A549 (cell line): ENCODE measurements at regions not wholly inside any gene's neighbourhood (a gene's known extent, or its start where the extent isn't known, plus 50 kb on each side); places are given as distances from the start of the nearest gene placed in this dataset.

Experiments
- ATAC-seq, 2 experiments: fragments of 200-7000 bp in 1 of 2; fragments of >200 bp in 1 of 2; cut with Nextera tagmentation in 1 of 2; cut with Tn5 transposase in 1 of 2; 3 replicates each; pipeline versions ENCODE4 v1.8.0 to v1.9.1; 2018 to 2020; ENCODE audit warnings: mild to moderate bottlenecking in 1 of 2, moderate library complexity in 1 of 2
- CTCF ChIA-PET: fragments of 300-600 bp; sonication (Branson Sonifier 250); formaldehyde crosslinking; extraction: SDS; loops from one replicate; lab custom pipeline; 2021; ENCODE audit warnings: antibody characterized with exemption, inconsistent platforms; lab: Yijun Ruan, JAX
- POLR2A ChIA-PET: fragments of 350-600 bp; formaldehyde crosslinking; extraction: SDS; loops from one replicate; lab custom pipeline; 2021; ENCODE audit warnings: antibody characterized with exemption, inconsistent platforms; lab: Yijun Ruan, JAX
- DNase-seq, 2 experiments: peaks; one replicate each; pipeline versions ENCODE4 v3.0.0 to v3.0.0-alpha.2; 2011 to 2016; ENCODE audit warnings: low read depth in 1 of 2, low spot score in 1 of 2
- FAIRE-seq: peaks from 2 replicates; lab custom pipeline; 2011; peaks lifted over from hg19 to GRCh38; lab: Jason Lieb, UNC
- H3K27ac ChIP-seq, 2 experiments: fragments of >200 bp; sonication (Bioruptor Twin); formaldehyde crosslinking; 3 replicates each; pipeline ENCODE4 v1.5.1; 2016 to 2017
- H3K4me1 ChIP-seq: fragments of >200 bp; sonication (Bioruptor Twin); formaldehyde crosslinking; 3 replicates; pipeline ENCODE4 v1.6.1; 2016
- H3K4me2 ChIP-seq: fragments of >200 bp; sonication (Bioruptor Twin); formaldehyde crosslinking; 3 replicates; pipeline ENCODE4 v1.6.1; 2016
- H3K4me3 ChIP-seq: fragments of >200 bp; sonication (Bioruptor Twin); formaldehyde crosslinking; 3 replicates; pipeline ENCODE4 v1.5.1; 2016
- H3K9me3 ChIP-seq: fragments of >200 bp; sonication (Bioruptor Twin); formaldehyde crosslinking; 3 replicates; pipeline ENCODE4 v1.6.1; 2016
- ATOH8 ChIP-seq: fragments of 250-450 bp; sonication (Bioruptor Pico); IDR thresholded peaks from 2 replicates; pipeline ENCODE4 v1.5.0; 2020; ENCODE audit warnings: low read depth, mild to moderate bottlenecking, moderate library complexity
- BCL3 ChIP-seq: fragments of >200 bp; sonication (Bioruptor Twin); formaldehyde crosslinking; IDR thresholded peaks from 3 replicates; pipeline ENCODE4 v1.6.1; 2016
- EHMT2 ChIP-seq: fragments of 200-600 bp; sonication (generic); IDR thresholded peaks from 2 replicates; pipeline ENCODE4 v1.6.1; 2016; ENCODE audit warnings: antibody characterized with exemption, low read depth, mild to moderate bottlenecking, moderate library complexity
- ESRRA ChIP-seq: fragments of 150-350 bp; IDR thresholded peaks from 2 replicates; pipeline ENCODE4 v1.6.1; 2014; ENCODE audit warnings: mild to moderate bottlenecking, low read length, borderline replicate concordance
- GATA3 ChIP-seq: IDR thresholded peaks from 2 replicates; pipeline ENCODE4 v1.6.1; 2012; ENCODE audit warnings: borderline replicate concordance
- HEYL ChIP-seq: fragments of 250-450 bp; sonication (Bioruptor Pico); IDR thresholded peaks from 2 replicates; pipeline ENCODE4 v1.8.0; 2021; ENCODE audit warnings: mild to moderate bottlenecking, moderate library complexity
- HMGXB4 ChIP-seq: fragments of 250-450 bp; sonication (Bioruptor Pico); IDR thresholded peaks from 2 replicates; pipeline ENCODE4 v1.5.0; 2021; ENCODE audit warnings: mild to moderate bottlenecking, moderate library complexity, borderline replicate concordance
- HOXB13 ChIP-seq: fragments of 250-450 bp; sonication (Bioruptor Pico); IDR thresholded peaks from 2 replicates; pipeline ENCODE4 v1.5.0; 2020; ENCODE audit warnings: low read depth, mild to moderate bottlenecking, moderate library complexity
- HOXB5 ChIP-seq: fragments of 250-450 bp; sonication (Bioruptor Pico); IDR thresholded peaks from 2 replicates; pipeline ENCODE4 v1.5.0; 2020; ENCODE audit warnings: mild to moderate bottlenecking, moderate library complexity
- JUN ChIP-seq, 2 experiments: fragments of >200 bp; sonication (Bioruptor Twin); formaldehyde crosslinking; IDR thresholded peaks; 2 replicates in 1 of 2; 3 replicates in 1 of 2; pipeline ENCODE4 v1.6.1; 2016 to 2017
- JUNB ChIP-seq: fragments of >200 bp; sonication (Bioruptor Twin); formaldehyde crosslinking; IDR thresholded peaks from 2 replicates; pipeline ENCODE4 v1.6.1; 2016
- MAFK ChIP-seq: fragments of 450-650 bp; IDR thresholded peaks from 2 replicates; pipeline ENCODE4 v1.6.1; 2014; ENCODE audit not compliant: partially characterized antibody
- NPAS2 ChIP-seq: fragments of 250-450 bp; sonication (Bioruptor Pico); IDR thresholded peaks from 2 replicates; pipeline ENCODE4 v1.8.0; 2022; ENCODE audit warnings: mild to moderate bottlenecking, moderate library complexity, borderline replicate concordance
- PHF8 ChIP-seq: fragments of 200-600 bp; sonication (generic); IDR thresholded peaks from 2 replicates; pipeline ENCODE4 v1.6.1; 2016; ENCODE audit warnings: low read depth, mild to moderate bottlenecking, antibody characterized with exemption, moderate library complexity, borderline replicate concordance
- POLR2AphosphoS2 ChIP-seq: conservative IDR thresholded peaks from 2 replicates; pipeline ENCODE4 v1.6.1; 2012; ENCODE audit warnings: low read length, improper control_type of control experiment, inconsistent platforms
- RARB ChIP-seq: fragments of 250-450 bp; sonication (Bioruptor Pico); IDR thresholded peaks from 2 replicates; pipeline ENCODE4 v1.8.0; 2021; ENCODE audit warnings: mild to moderate bottlenecking, moderate library complexity
- REST ChIP-seq: fragments of 200-600 bp; sonication (generic); IDR thresholded peaks from 2 replicates; pipeline ENCODE4 v1.6.1; 2016; ENCODE audit warnings: antibody characterized with exemption, mild to moderate bottlenecking, moderate library complexity
- SREBF2 ChIP-seq: fragments of 450-650 bp; IDR thresholded peaks from 2 replicates; pipeline ENCODE4 v1.6.1; 2014; ENCODE audit warnings: mild to moderate bottlenecking, moderate library complexity
- TFCP2L1 ChIP-seq: fragments of 250-450 bp; sonication (Bioruptor Pico); IDR thresholded peaks from 2 replicates; pipeline ENCODE4 v1.5.0; 2021; ENCODE audit warnings: mild to moderate bottlenecking
- TP53 ChIP-seq: fragments of 250-450 bp; sonication (Bioruptor Pico); IDR thresholded peaks from 2 replicates; pipeline ENCODE4 v1.5.0; 2021; ENCODE audit warnings: mild to moderate bottlenecking, moderate library complexity
- USF2 ChIP-seq: fragments of 450-650 bp; IDR thresholded peaks from 2 replicates; pipeline ENCODE4 v1.6.1; 2014; ENCODE audit warnings: antibody characterized with exemption
- WGBS: methylation state at CpG from one replicate; pipeline ENCODE4 v1.1.6; 2017; ENCODE audit errors: missing lambda C conversion rate; 5-methylcytosine and 5-hydroxymethylcytosine counted together

- ChIA-PET CTCF (no interaction called here), POLR2A (no interaction called here)
- no peak for DNase-seq
- Histone ChIP-seq H3K9me3 (no peaks in the 10 kb centered on the region), H3K4me1 (no peaks in the 10 kb centered on the region), H3K4me2 (no peak overlapping the region), H3K4me3 (no peak overlapping the region), H3K27ac (no peak overlapping the region)
- TF ChIP-seq POLR2AphosphoS2, result no peak
- TF ChIP-seq MAFK, result peak; percentile 9
- FAIRE-seq, result no peak
- WGBS, result 17% methylated on average over 6 of the region's 6 CpGs
- no peak for ATAC-seq
Observed at GRCh38 chr14:36428350-36428749, 91.7 kb downstream of the NKX2-1 start.

- WGBS, result 6% methylated on average over 1 of the region's 1 CpG
- Histone ChIP-seq H3K4me2 (no peak overlapping the region), H3K9me3 (no peaks in the 10 kb centered on the region), H3K4me3 (no peak overlapping the region), H3K27ac (no peak overlapping the region), H3K4me1 (no peaks in the 10 kb centered on the region)
- DNase-seq (no peak), ATAC-seq (no peak), FAIRE-seq (no peak)
- ChIA-PET CTCF (interaction anchor here (1.3 kb wide), 1 partner anchor 99 kb away, joined by 3 read pairs; no protein-coding TSS in a partner anchor), POLR2A (no interaction called here)
- no peak for TF ChIP-seq USF2
- no peak for TF ChIP-seq HOXB13
- TF ChIP-seq TFCP2L1 (CRISPR knock-in tag), result no peak
- TF ChIP-seq JUNB, result no peak
- no peak for TF ChIP-seq RARB (CRISPR knock-in tag)
- TF ChIP-seq JUN (IDR thresholded peaks at IDR 0.05), result no peak
- no peak for TF ChIP-seq HMGXB4 (CRISPR knock-in tag)
- TF ChIP-seq BCL3, result no peak
- TF ChIP-seq EHMT2, result no peak
- TF ChIP-seq ATOH8 (CRISPR knock-in tag), result no peak
- TF ChIP-seq TP53 (CRISPR knock-in tag), result no peak
- TF ChIP-seq SREBF2, result no peak
- no peak for TF ChIP-seq ESRRA
- no peak for TF ChIP-seq REST
- TF ChIP-seq NPAS2 (CRISPR knock-in tag), result no peak
- no peak for TF ChIP-seq GATA3
- no peak for TF ChIP-seq HEYL (CRISPR knock-in tag)
- no peak for TF ChIP-seq PHF8
- no peak for TF ChIP-seq HOXB5 (CRISPR knock-in tag)
Observed at GRCh38 chr14:36426836-36427235, 93.2 kb downstream of the NKX2-1 start.
